ENCODE measurements at regions not wholly inside any gene's neighbourhood (a gene's known extent, or its start where the extent isn't known, plus 50 kb on each side); places are given as distances from the start of the nearest gene placed in this dataset.

DNA sequence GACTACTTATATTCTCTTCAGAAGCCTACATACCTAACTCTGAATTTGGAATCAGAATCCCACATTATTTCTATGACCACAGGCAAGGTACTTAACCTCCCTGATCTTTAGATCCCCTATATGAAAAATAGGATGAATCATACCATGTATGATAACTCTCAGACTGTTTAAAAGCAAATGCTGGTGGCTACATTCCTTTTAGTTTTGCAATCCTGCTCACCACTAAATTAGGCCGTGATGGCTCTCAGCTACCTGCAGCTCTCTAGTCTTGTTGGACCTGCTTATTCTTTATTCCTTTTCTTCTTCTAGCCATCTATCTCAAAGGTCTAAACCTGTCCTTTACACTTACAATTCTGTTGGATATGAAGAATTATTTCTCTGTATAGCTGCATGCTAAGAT, 303.4 kb upstream of the ATP10B start:
- ATAC-seq = no peak
- H3K27ac Mint-ChIP-seq = no peak overlapping the region
- no peak for DNase-seq
- H3K4me3 Mint-ChIP-seq = no peak overlapping the region
- H3K27me3 Mint-ChIP-seq = no peaks in the 10 kb centered on the region
- H3K9me3 Mint-ChIP-seq = peaks cover 14 to 18% of the 10 kb centered on the region in 2 donors
- no peaks in the 10 kb centered on the region for H3K4me1 Mint-ChIP-seq

DNA sequence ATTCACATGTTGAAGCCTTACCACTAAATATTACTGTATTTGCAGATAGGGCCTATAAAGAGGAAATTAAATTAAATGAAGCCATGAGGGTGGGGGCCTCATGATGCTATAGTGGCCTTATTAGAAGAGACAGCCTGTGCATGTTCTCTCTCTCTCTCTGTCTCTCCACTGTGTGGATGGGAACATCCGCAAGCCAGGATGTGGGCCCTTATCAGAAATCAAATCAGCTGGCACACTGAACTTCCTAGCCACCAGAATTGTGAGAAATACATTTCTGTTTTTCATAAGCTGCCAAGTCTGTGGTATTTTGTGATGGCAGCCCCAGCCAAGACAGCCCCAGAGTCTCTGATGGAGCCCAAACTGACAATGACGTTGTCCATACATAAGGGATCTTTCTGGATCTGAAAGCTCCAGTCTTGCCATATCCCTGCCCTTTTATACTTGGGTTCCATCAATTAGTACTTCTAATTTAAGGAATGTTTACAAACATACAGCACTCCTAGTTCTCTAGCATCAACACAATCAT, 300.5 kb upstream of the ATP10B start:
- H3K27ac Mint-ChIP-seq = no peak overlapping the region
- H3K27me3 Mint-ChIP-seq = no peaks in the 10 kb centered on the region
- H3K4me1 Mint-ChIP-seq = no peaks in the 10 kb centered on the region
- ATAC-seq (no peak), DNase-seq (no peak)
- peaks cover 18 to 22% of the 10 kb centered on the region in 2 donors for H3K9me3 Mint-ChIP-seq
- no peak overlapping the region for H3K4me3 Mint-ChIP-seq

- Mint-ChIP-seq H3K4me3 (no peak overlapping the region), H3K4me1 (no peaks in the 10 kb centered on the region), H3K27me3 (no peaks in the 10 kb centered on the region), H3K27ac (no peak overlapping the region), H3K9me3 (peaks cover 5 to 15% of the 10 kb centered on the region in 2 donors)
- DNase-seq (no peak), ATAC-seq (no peak)
Observed at GRCh38 chr5:161150441-161150988, 298.5 kb upstream of the ATP10B start.

DNA sequence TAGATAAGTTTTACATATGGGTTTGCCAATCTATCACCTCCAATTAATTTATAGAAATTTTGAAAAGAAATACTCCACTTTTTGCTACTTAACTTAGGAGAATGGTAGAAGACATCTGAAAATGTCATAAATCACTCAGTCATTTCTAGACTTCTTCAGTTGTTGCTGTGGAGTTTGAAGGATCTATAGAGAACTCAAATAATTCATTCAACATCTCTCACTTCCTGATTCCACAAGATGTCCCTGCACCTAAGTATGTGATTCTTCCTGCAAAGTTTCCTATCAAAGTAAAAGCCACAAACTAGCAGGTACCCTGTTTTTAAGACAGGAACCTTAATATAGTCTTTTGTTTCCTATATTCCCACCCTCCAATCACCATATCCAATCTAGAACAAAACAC, 297.1 kb upstream of the ATP10B start:
- Mint-ChIP-seq H3K4me3 (no peak overlapping the region), H3K27ac (no peak overlapping the region), H3K9me3 (peaks cover 5 to 15% of the 10 kb centered on the region in 2 donors), H3K4me1 (no peaks in the 10 kb centered on the region), H3K27me3 (no peaks in the 10 kb centered on the region)
- no peak for ATAC-seq
- no peak for DNase-seq

- H3K4me1 Mint-ChIP-seq = no peaks in the 10 kb centered on the region
- no peak for DNase-seq
Observed at GRCh38 chr5:161138751-161139455, 286.9 kb upstream of the ATP10B start.

DNA sequence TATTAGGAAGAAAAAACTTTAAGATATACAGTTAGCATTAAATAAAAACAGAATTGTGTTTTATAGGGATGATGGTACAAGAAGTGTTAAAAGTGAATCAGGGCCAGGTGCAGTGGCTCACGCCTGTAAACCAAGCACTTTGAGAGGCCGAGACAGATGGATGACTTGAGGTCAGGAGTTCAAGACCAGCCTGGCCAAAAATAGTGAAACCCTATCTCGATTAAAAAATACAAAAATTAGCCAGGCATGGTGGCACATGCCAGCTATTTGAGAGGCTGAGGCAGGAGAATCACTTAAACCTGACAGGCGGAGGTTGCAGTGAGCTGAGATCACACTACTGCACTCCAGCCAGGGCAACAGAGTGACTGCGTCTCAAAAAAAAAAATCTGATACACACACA, 282.9 kb upstream of the ATP10B start:
- ATAC-seq (no peak), DNase-seq (no peak)
- Mint-ChIP-seq H3K9me3 (peaks cover 0 to 7% of the 10 kb centered on the region in 2 donors), H3K27ac (no peak overlapping the region), H3K4me3 (no peak overlapping the region), H3K27me3 (no peaks in the 10 kb centered on the region), H3K4me1 (no peaks in the 10 kb centered on the region)

More at GRCh38 chr5:161138751-161139455, 286.9 kb upstream of the ATP10B start:
- Mint-ChIP-seq H3K4me3 (no peak overlapping the region), H3K27me3 (no peaks in the 10 kb centered on the region), H3K27ac (no peak overlapping the region), H3K9me3 (peaks cover 11 to 17% of the 10 kb centered on the region in 2 donors)
- no peak for ATAC-seq

- Mint-ChIP-seq H3K4me3 (no peak overlapping the region), H3K27me3 (no peaks in the 10 kb centered on the region), H3K27ac (no peak overlapping the region), H3K9me3 (peaks cover 0 to 7% of the 10 kb centered on the region in 2 donors), H3K4me1 (no peaks in the 10 kb centered on the region)
- no peak for DNase-seq
- no peak for ATAC-seq
Observed at GRCh38 chr5:161134083-161134482, 282.1 kb upstream of the ATP10B start.

DNA sequence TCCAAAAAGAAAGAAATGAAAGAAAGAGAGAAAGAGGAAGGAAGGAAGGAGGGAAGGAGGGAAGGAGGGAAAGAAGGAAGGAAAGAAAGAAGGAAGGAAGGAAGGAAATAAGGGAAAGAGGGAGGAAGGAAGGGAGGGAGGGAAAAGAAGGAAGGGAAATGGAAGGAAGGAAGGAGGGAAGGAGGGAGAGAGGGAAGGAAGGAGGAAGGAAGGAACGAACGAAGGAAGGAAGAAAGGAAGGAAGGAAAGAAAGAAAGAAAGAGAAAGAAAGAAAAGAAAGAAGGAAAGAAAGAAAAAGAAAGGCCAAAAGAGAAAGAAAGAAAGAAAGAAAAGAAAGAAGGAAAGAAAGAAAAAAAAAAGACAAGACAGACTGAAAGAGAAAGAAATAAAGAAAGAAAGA, 263.9 kb upstream of the ATP10B start:
- H3K4me1 Mint-ChIP-seq = no peaks in the 10 kb centered on the region

DNA sequence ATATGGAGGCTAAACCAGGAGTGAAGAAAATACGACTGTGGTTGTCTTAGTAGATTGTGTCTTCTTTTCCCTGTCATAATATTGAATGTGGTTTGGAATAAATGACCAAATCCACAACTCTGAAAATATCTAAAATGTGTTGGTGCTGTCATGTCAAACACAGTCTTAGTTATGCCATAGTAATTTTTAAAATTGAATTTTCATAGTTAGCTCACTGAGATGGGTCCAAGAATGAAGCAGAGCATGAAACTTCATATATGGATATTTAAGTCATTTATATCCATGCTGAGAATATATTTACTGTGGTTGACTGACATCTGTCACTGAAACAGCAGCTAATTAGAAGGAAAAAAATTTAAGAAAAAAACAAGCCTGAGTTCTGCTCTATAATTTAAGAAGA, 260.4 kb upstream of the ATP10B start:
- DNase-seq = no peak
- no peaks in the 10 kb centered on the region for H3K9me3 Mint-ChIP-seq
- H3K27ac Mint-ChIP-seq = no peak overlapping the region
- H3K4me1 Mint-ChIP-seq = no peaks in the 10 kb centered on the region
- no peak for ATAC-seq
- H3K27me3 Mint-ChIP-seq = no peaks in the 10 kb centered on the region
- H3K4me3 Mint-ChIP-seq = no peak overlapping the region

More for the DNA sequence above, 263.9 kb upstream of the ATP10B start:
- H3K4me3 Mint-ChIP-seq = no peak overlapping the region
- H3K27ac Mint-ChIP-seq = no peak overlapping the region
- ATAC-seq (no peak), DNase-seq (no peak)
- no peaks in the 10 kb centered on the region for H3K27me3 Mint-ChIP-seq
- no peaks in the 10 kb centered on the region for H3K9me3 Mint-ChIP-seq

- H3K9me3 Mint-ChIP-seq = no peaks in the 10 kb centered on the region
Observed at GRCh38 chr5:161105525-161105924, 253.5 kb upstream of the ATP10B start.

DNA sequence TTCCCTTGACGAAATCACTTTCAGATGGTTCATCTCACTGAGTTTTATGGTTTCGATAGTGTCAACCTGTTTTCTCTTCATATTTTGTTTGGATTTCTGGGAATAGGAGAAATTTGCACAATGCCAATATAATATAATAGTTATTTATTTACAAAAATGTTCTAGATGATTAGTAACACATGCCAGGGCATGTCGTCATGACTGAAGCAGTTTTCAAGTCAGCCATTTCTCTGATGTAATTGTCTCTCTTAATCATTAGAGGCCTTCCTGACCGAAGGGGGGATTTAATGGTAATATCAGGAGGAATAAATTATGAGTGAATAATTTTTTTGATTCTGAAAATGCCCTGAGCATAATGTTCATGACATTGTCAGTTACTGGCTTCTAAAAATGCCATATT, 246.5 kb upstream of the ATP10B start:
- ATAC-seq = no peak
- Mint-ChIP-seq H3K27me3 (no peaks in the 10 kb centered on the region), H3K4me1 (no peaks in the 10 kb centered on the region), H3K4me3 (no peak overlapping the region), H3K9me3 (no peaks in the 10 kb centered on the region), H3K27ac (no peak overlapping the region)
- DNase-seq = no peak

More at GRCh38 chr5:161105525-161105924, 253.5 kb upstream of the ATP10B start:
- no peaks in the 10 kb centered on the region for H3K27me3 Mint-ChIP-seq
- H3K4me1 Mint-ChIP-seq = no peaks in the 10 kb centered on the region
- ATAC-seq (no peak), DNase-seq (no peak)
- H3K4me3 Mint-ChIP-seq = no peak overlapping the region
- H3K27ac Mint-ChIP-seq = no peak overlapping the region

DNA sequence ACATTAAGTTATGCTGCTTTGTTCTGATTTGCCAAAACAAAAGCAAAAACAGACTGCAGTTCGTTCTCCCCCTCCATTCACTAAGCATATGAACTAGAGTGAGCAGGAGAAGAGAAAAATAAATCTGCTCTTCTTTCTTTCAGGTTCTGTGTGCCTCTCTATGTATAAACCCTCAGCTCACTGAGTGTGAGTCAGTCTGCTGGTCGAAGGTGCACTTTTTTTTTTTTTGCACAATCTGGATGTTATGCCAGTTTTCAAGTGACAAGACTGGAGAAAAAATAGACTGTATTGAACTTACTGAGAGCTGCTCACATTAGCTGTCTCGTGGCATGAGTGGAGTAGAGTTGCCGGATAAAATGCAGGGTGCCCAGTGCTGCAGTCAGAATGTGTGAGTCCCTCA, 244.6 kb upstream of the ATP10B start:
- Mint-ChIP-seq H3K4me1 (no peaks in the 10 kb centered on the region), H3K27ac (no peak overlapping the region), H3K9me3 (no peaks in the 10 kb centered on the region), H3K27me3 (no peaks in the 10 kb centered on the region), H3K4me3 (no peak overlapping the region)
- no peak for DNase-seq
- no peak for ATAC-seq

DNA sequence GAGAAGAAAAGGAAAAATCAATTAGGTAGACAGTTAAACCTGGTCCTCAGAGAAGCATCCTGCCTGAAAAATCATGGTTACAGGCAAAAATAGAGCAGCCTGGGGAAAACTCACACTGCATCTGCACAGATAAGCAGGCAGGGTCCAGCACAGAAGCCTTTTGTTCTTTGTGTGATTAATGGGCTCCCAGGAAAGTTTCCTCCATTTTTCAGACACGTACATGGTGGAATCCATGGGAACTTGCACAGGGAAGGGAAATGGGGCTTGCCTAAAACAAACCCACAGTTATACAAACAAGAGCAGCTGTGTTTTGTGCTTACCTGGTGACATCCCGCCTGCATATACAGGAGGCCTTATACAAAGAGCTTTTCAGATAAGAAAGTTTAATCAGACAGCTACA, 243.9 kb upstream of the ATP10B start:
- ATAC-seq (no peak), DNase-seq (no peak)
- no peak overlapping the region for H3K4me3 Mint-ChIP-seq
- no peaks in the 10 kb centered on the region for H3K27me3 Mint-ChIP-seq
- no peaks in the 10 kb centered on the region for H3K9me3 Mint-ChIP-seq
- no peak overlapping the region for H3K27ac Mint-ChIP-seq
- no peaks in the 10 kb centered on the region for H3K4me1 Mint-ChIP-seq

DNA sequence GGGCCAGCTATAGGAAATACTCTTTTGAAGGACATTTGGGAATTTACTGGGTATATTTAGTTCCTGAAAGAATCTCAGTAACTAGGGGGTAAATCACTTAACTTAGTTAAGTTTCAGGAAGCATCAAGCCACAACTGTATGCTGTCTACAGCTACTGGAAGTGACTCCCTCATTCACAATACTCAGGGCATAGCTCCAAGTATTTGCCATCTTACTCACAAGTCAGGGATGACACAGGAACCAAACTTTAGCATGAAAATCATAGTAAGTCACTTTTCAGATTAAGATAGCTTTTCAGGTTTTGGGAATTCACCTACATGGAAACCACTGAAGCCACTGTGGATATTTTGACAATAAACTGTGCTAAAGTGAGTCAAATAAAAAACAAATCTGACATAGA, 242.4 kb upstream of the ATP10B start:
- Mint-ChIP-seq H3K27ac (no peak overlapping the region), H3K4me1 (no peaks in the 10 kb centered on the region), H3K9me3 (no peaks in the 10 kb centered on the region), H3K27me3 (no peaks in the 10 kb centered on the region), H3K4me3 (no peak overlapping the region)
- DNase-seq (no peak), ATAC-seq (no peak)

- no peak for DNase-seq
- H3K27ac Mint-ChIP-seq = no peak overlapping the region
Observed at GRCh38 chr5:161093100-161093499, 241.1 kb upstream of the ATP10B start.

DNA sequence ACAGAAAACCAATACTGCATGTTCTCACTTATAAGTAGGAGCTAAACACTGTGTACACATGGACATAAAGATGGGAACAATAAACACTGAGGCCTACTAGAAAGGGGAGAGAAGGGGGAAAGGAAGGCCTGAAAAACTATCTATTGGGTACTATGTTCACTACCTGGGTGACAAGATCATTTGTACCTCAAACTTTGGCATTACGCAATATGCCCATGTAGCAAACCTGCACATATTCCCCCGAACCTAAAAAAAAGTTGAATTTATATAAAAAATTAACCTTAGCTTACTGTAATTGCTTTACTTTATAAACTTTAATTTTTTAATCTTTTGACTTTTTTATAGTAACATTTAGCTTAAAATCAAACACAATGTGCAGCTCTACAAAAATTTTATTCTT, 237.6 kb upstream of the ATP10B start:
- no peak for DNase-seq
- H3K4me1 Mint-ChIP-seq = no peaks in the 10 kb centered on the region
- no peaks in the 10 kb centered on the region for H3K9me3 Mint-ChIP-seq
- H3K27me3 Mint-ChIP-seq = no peaks in the 10 kb centered on the region
- H3K27ac Mint-ChIP-seq = no peak overlapping the region
- no peak overlapping the region for H3K4me3 Mint-ChIP-seq
- ATAC-seq = no peak

More at GRCh38 chr5:161093100-161093499, 241.1 kb upstream of the ATP10B start:
- H3K27me3 Mint-ChIP-seq = no peaks in the 10 kb centered on the region
- no peaks in the 10 kb centered on the region for H3K9me3 Mint-ChIP-seq
- no peak overlapping the region for H3K4me3 Mint-ChIP-seq
- ATAC-seq = no peak
- H3K4me1 Mint-ChIP-seq = no peaks in the 10 kb centered on the region

Measured in stimulated activated naive CD8-positive, alpha-beta T cell treated with anti-CD3 and anti-CD28 coated beads, Interleukin-15, amount 100 ng/mL, for 72 hours (primary cell).